HG03469 (cell line): ENCODE measurements at regions not wholly inside any gene's neighbourhood (a gene's known extent, or its start where the extent isn't known, plus 50 kb on each side); places are given as distances from the start of the nearest gene placed in this dataset.

ENCODE experiments used
- ATAC-seq: cut with Tn5 transposase; IDR thresholded peaks from one replicate; pipeline ENCODE4 v1.9.1; 2021; ENCODE audit warnings: mild to moderate bottlenecking, moderate library complexity, moderate number of reproducible peaks; ENCODE audit not compliant: unreplicated experiment

DNA sequence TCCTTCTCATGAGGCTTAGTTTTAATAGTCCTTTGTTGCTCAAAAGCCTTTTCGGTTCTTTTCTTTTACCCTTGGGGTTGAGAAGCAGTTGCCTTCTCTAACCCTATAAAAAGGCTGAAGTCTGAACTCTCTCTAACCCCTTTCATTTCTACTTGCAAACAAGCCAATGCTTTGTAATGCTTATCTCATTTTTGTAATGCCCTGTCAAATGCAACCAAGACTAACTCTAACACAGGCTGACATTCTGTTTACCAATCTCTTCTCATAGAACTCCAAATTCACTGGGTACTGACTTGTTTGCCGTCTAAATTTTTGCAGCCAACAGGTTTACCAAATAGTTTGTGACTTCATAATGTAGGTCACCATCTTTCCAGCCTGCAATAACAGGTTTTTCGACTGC is 233.9 kb upstream of the SNX7 start:
- no peak for ATAC-seq

DNA sequence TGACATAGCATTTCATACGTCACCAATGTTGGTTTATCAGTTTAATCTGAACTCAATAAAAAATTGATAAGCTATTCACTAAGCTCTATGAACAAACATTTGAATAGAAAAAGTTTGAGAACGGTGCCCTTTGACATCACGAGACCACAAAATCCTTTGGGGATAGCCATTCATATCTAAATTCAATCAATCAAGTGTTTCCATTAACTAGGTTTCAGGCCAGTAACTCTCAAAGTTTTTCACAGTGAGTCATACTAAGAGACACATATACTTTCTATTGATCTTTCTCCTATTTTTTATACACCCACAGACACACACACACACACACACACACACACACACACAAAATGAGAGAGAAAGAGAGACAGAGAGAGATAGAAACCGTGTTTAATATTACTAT is 235.4 kb upstream of the SNX7 start:
- ATAC-seq: no peak

DNA sequence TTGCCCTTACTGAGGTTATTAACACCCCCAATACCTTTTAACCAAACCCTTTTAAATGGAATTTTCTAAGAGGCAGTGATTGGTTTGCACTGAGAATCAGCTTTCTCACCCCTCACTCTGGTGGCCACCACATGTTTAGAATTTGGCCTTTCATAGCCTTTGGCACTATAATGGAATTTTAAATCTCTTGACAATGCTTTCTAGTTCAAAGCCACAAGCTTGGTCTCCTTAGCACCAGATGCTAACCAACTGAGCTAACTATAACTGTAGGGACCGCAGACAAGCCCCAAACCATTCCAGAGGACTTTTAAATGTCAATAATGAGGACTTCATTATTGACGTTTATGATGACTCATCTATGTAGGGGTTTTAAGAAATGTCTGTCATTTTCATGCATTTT is 238.7 kb upstream of the SNX7 start:
- ATAC-seq: no peak

DNA sequence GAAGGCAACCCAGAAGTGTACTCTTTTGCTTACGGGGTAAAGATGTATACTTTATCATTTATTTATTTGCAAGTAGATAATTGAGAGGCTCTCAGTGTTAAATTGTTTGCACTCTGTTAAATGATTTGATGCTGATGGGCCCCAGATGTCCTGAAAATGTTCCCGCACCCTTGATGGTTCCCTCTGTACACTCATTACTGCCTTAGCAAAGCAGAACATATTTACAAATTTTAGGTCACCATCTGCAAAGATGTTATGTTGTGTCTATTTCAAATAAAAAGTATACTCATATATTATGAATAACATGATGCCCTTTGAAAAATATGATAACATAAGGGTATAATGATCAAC is 240.5 kb upstream of the SNX7 start:
- no peak for ATAC-seq

DNA sequence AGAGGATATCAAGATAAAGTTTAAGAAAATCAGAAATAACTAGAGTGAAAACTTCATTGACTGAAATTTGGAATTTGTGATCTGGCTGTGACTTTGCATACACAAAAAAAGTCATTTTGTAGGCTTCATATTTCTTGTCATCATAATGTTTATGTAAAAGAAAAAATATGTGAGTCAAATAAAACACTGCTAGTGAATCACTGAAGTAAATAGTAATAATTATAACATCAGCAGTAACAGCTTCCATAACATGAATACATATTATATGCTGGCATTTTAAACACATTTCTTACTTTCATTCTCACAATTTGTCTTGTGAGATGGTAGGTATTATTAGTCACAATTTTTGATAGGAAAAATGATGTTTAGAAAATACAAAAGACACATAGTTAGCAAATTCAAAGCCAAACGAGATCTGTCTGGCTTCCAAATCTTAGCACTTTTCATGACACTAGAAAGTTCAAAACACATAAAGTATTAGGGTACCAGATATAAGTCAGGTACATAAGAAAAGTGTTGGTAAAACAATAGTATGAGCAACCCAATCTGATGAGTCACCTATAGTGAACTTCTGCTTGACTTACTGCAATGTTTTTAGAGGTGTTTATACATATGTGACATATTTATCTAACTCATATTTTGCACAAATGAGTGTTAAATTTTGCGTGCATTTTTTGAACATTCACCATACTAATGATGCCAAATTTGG is 241.0 kb upstream of the SNX7 start:
- no peak for ATAC-seq

DNA sequence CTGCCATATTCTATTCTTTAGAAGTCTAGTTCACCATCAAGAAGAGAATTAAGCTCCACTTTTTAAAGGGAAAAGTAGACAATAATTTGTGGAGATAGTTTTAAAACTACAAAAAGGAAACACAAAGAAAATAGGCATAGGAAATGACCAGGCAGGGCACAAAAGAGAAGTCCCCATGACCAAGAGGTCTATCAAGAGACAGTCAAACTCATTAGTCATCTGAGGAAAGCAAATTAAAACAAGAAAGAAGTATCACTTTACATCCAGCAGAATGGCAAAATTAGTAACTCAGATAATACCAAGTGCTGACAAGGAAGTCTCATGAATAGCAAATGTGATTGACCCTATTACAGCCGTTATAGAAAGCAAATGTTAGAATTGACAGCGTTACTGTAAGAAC is 243.7 kb upstream of the SNX7 start:
- ATAC-seq: no peak

DNA sequence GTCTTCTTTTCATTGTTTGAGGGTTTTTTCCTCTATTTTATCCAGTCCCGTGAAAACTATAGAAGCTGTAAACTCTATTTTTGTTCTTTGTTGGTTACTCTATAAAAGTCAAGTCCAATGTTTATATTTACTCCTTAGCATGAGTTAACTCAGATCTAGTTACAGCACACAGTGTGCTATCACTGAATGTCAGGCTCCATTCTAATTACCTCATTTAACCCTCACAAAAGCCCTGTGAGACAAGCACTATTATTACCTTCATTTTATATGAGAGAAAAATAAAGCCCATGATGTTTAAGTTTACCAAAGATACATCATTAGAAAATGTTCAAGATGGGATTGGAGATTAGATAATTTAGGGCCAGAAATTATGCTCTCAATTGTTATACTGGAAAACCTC is 251.4 kb upstream of the SNX7 start:
- ATAC-seq: no peak

DNA sequence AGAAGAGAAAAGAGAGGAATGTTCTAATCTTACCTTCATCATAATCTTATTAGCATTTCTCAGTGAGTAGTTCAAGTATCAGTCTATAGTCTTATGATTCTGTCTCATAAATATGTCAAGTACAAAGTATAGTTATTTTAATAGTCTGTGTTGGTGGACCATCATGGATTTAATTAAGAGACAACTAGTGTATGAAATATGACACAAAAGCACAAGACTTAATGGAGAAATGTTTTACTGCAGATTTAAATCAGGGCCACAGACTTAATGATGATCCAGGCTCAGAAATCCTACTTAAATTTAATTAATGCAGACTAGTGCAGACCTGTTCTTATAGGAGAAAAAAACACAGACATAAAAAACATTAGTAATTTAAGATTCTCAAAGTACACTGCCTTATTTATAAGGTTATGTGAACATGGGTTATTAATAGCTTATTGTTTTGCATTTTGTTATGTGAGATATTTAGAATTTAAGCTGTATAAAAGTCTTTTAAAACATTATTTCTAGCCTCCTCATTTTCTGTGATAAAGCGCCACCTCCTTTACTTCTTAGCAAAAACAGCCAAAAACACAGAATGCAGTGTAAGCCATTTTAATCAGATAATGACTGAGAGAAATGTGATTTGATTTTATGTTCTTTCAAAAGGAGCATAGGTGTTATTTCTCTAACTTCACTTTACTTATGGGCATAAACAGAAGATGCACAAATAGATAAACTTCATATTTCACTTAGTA is 255.0 kb upstream of the SNX7 start:
- no peak for ATAC-seq

DNA sequence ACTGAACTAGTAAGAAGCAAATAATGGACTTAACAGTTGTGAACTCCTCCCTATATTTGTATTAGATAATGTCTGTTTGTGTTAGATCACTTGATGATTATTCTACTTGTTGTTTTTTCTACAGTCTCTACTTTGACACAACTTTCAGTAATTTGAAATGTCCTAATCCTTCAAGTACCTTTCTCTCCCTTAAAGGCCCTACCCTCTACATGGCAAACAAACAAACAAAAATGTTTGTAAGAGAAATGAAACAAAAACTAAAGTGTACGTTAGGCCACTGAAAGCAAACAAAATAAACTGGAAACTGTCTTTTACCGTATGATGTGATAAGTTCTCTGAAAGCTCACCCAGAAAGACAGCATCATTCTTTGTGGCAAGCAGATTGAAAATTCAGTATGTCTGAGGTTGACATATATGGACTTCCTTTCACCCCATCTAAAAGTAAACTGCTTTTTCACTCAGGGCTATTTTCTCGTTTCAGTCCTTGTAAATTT is 255.9 kb upstream of the SNX7 start:
- peak; percentile 76 for ATAC-seq

DNA sequence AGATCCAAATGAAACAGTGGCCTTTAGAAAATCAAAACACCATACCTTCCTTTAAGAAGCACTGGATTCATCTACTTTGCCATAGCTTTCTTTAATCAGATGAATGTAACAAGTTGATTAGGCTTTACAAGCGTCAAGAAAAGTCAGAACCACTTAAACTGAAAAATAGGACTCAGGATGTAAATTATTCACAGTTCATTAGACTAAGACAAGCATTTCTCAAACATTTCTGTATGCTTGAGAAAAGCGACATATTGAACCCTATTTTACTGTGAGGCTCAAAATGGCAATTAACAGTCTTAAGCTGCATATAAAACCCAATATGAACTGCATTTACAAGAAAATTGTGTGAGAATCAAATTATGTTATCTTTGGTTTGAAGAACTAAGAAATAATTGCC is 256.7 kb upstream of the SNX7 start:
- no peak for ATAC-seq

DNA sequence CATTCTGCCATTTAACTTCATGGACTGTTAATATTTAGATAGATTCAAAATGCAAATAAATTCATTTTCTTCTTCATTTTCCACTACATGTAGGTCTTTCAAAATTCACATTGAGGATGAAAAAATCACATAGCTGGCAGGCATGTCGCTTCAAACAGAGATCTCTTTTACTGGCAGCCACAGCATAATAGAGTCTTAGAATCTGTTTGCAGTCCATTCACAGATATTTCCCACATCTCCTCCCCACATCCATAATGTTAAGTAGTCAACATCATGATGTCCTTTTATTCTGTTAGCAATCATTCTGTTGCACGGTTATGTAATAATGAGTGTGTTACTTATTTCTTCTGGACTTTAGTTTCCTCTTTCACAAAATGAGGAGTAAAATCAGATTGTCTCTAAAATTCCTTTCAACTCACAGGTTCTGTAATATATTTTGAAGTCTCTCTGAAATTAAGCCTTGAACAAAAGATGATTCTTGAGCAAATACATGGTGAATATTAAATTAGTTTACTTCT is 257.5 kb upstream of the SNX7 start:
- ATAC-seq: no peak

DNA sequence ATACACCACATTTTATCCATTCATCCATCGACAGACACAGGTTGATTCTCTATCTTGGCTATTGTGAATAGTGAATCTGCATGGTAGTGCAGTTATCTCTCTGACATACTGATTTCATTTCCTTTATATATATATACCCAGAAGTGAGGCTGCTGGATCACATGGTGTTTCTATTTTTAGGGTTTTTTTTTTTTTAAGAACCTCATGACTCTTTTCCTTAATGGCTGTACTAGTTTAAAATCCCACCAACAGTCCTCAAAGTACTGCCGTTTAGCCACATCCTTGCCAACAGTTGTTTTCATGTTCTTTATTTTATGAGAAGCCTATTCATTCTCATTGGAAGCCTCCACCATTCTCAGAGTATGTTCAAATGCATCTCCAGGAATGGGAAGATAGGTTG is 258.7 kb upstream of the SNX7 start:
- ATAC-seq: no peak

DNA sequence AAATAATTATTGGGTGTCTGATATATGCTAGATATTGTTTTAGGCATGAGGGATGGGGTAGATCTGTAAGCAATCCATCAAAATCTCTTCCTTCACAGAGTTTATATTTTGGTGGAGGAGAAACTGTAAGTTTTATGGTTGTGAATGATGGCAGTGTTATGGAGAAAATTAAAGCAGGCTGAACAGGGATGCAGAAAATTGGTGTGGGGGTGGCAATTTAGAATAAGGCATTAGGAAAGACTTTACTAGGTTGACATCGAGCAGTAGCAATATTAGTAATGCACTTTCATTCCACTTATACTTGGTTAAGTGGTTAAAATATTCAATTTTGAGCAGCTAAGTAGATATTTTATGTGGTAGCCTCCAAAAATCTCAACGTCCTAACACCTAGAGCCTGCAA is 261.1 kb upstream of the SNX7 start:
- no peak for ATAC-seq

DNA sequence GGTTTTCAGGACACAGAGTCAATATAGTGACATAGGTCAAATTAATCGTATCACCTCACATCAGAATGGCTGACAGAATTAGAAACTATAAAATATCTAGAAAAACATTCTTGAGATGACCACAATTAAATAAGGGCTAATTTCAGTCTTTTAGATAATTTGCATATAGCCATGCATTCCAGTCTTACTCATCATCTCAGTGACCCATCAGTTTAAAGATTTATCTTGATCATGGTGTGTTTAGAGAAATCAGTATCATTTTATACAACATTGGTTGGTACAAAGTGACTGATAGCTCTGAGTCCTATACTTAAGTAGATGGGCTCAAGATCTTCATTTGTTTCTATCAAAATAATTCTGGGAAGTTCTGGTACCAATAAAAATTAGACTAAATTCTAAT is 262.3 kb upstream of the SNX7 start:
- no peak for ATAC-seq

DNA sequence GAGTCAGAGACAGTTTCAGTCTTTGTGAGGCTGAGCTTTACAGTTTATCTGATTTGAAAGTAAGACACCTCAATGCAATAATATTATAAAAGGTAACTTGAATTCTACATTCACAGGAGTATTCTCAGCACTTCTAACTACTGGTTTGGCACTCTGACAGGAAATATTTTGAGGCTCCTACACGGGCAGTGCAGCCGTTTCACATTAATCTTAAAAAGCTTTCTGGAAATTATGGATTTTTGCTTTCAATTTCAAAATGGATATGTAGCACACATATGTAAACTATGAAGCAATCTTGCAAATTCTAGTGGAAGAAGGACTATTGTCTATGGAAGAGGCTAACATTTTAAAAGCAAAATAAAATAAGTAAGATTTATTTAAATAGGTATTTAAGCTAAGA is 262.9 kb upstream of the SNX7 start:
- no peak for ATAC-seq

DNA sequence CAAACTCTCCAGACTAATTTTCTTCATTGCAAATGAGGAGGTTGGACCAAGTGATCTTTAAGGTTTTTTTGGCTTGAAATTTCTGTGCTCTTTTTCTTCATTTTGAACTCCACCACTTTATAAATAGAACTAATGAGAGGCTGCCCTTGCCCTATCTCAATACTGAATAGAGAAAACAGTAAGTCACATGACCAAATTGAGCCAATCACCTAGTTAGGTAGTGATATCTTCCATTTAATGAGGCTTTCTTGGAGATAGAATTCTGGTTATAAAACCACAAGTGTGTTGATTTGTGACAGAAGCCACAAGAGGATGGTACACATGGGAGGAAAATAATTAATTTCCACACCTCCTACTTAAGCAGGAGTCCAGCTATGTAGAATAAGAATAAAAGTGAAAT is 263.4 kb upstream of the SNX7 start:
- no peak for ATAC-seq

DNA sequence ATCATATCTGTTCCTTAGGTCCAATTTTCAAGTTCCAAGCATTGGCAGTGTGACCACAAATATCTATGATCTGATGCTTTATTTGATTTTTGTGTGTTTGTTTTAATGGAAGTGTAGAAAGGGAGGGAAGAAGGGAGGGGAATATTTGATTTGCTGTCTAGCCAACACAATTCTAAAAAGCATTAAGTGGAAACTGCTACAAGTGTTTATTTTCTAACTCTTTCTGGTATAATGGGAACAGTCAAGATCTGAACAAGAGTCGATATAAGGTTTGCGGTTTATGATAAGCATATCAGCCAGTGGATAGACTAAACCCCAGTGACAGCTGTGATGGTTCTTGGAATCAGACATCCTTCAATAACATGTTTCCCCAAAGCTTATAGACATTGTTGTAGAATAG is 267.8 kb upstream of the SNX7 start:
- no peak for ATAC-seq

DNA sequence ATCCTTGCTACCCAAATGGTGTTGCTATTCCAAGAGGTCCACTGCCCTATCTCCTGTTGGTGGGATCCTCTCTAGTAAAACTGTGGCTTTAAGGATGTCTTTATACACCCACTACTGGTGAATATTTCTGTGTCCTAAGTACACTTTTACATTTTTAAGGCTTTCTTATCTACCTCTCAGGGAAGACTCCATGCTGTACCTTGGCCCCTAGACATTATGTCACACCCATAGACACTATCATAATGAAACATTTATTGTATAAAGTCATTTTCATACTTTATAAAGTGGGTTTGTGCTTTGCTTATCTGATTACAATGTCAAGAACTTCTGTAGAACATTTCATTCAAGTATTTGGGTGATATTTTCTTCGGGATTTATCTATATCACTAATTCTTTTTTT is 270.3 kb upstream of the SNX7 start:
- no peak for ATAC-seq

DNA sequence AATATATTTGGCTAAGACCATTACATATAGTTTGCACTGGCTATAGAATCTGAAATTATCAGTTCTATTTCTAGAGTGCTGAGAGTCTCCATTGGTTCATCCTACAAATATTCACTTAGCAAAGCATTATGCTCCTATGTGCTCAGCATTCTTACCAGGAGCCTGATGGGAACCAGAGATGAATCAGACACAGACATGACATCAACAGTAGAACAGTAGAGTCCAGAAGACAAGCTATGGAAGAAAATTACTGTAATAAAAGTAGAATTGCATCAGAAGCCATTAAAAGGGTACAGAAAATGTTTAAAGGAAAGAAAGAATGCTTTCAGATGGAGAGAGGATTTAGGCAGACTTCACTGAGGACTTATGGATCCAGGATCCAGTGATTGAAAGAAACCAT is 271.7 kb upstream of the SNX7 start:
- no peak for ATAC-seq

DNA sequence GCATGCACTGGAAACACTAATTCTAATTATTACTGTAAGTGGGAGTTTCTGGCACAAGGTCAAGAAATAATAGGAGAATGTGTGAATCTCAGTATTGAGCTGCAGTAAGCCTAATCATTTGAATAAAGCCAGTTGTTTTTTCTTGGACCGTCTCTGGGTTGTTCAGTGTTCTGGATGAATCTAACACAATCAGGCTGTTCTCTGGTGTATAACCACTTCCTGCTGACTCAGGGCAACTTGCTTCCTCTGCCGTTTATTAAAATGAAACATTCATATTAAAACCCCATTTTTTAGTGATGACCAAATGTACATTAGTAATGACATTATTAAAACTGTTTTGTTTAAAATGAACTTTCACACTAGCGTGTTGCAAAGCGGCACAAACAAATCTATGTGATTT is 273.1 kb upstream of the SNX7 start:
- peak; percentile 84 for ATAC-seq

DNA sequence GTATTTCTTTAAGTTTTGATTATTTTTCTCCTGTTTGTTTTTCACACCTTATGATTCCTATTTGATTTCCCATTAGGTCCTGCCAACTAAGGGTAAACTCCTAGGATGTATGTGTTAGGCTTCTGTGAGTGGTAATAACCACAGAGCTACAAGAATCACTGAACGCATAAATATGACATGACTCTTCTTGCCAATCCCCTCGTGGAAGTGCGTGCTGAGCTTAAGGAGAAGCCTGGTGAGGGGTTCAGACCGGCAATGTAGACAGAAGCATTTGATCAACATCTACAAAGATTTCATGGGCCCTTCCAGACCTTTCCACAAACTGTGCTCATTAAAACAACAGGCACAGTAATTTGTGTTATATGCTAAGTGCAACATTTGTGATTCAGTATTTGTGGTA is 273.8 kb upstream of the SNX7 start:
- ATAC-seq: no peak

DNA sequence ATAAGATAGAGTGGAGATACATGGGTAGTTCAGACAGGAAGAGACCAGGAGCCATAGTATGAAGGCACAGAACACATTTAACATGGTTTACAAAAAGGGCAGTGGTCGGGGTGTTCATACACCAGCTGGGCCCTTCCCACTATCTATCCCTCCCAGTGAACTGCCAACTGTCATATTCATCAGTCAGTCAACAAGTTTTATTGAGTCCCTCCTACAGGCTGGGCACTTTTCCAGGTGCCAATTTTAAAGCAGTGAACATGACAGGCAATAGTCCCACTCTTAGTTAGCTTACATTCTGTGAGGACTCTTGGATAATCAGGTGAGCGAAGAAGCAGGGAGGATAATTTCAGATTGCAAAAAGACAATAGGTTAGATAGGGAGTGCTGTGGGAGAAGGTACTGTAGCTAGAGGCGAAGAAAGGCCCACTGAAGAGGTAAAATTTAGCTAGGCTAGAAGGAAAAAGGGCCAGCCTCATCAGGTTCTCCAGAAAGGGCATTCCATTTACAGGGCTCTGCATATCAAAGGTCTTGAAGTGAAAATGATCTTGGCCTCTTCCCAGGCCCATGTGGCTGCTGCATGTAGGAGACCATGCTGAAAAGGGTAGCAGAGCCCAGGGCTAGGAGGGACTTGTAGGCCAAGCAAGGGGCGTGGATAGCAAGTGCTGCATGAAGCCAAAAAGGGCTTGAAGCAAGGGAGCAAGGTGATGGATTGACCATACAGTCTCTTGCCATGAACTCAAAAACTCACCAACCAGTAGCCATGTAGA is 274.7 kb upstream of the SNX7 start:
- ATAC-seq: no peak
